ENCODE measurements at regions not wholly inside any gene's neighbourhood (a gene's known extent, or its start where the extent isn't known, plus 50 kb on each side); places are given as distances from the start of the nearest gene placed in this dataset.

GRCh38 chr5:42950456-42951292 is 89.4 kb downstream of the ANXA2R start:
- peaks cover 35% of the 10 kb centered on the region for H3K79me2 ChIP-seq (ENCODE audit: insufficient read depth, low read length)
- peaks cover 17% of the 10 kb centered on the region for H3K4me1 ChIP-seq (ENCODE audit: insufficient read depth, low read length)
- Mint-ChIP-seq H3K27ac (ENCODE audit: unreplicated experiment) (no peak overlapping the region), H3K4me1 (ENCODE audit: low read depth, unreplicated experiment) (no peaks in the 10 kb centered on the region), H3K36me3 (ENCODE audit: low read depth, unreplicated experiment) (peaks cover 4% of the 10 kb centered on the region), H3K4me3 (ENCODE audit: unreplicated experiment) (no peak overlapping the region), H3K9me3 (ENCODE audit: unreplicated experiment) (peaks cover 11% of the 10 kb centered on the region), H3K27me3 (ENCODE audit: low read depth, unreplicated experiment) (no peaks in the 10 kb centered on the region)
- peak; percentile 88 for FAIRE-seq
- peaks cover 8% of the 10 kb centered on the region for H4K20me1 ChIP-seq (ENCODE audit: insufficient read depth, low read length)
- H3K9ac ChIP-seq (ENCODE audit: low read length): peak overlapping the region; percentile 85
- H3K27ac ChIP-seq (ENCODE audit: low read depth, low read length): peak overlapping the region; percentile 95
- peak; percentile 100 for DNase-seq (ENCODE audit: low read depth)
- no peak for TF ChIP-seq EZH2 (IDR thresholded peaks at IDR 0.05; ENCODE audit: insufficient read depth, low read length)
- no peaks in the 10 kb centered on the region for H3K27me3 ChIP-seq (ENCODE audit: insufficient read depth, low read length)
- H3K9me3 ChIP-seq (ENCODE audit: insufficient read depth, low read depth, low read length): peaks cover 16% of the 10 kb centered on the region
- H2AFZ ChIP-seq (ENCODE audit: low read depth, low read length): peak overlapping the region; percentile 84
- H3K4me3 ChIP-seq (ENCODE audit: insufficient read depth, low read depth, low read length): peak overlapping the region; percentile 69
- H3K36me3 ChIP-seq (ENCODE audit: insufficient read depth, low read length): no peaks in the 10 kb centered on the region
- H3K4me2 ChIP-seq (ENCODE audit: low read length): peak overlapping the region; percentile 93

DNA sequence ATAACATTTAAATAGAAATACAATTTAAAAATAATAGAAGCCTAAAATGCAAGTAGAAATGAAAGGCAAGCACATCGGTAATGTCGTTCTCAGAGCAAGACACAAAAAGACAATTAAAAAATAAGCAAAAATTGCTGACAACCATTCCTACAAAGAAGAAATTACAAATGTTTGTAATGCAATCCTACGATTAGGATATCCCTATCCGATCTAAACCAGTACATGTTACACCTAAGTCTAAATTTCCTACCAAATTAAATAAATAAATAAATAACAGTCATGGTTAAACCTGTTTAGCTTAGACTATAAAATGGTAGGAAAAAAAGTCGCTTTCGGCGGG is 90.0 kb downstream of the ANXA2R start:
- H3K36me3 Mint-ChIP-seq (ENCODE audit: low read depth, unreplicated experiment): peaks cover 4% of the 10 kb centered on the region
- Histone ChIP-seq H3K36me3 (ENCODE audit: insufficient read depth, low read length) (no peaks in the 10 kb centered on the region), H4K20me1 (ENCODE audit: insufficient read depth, low read length) (peaks cover 8% of the 10 kb centered on the region), H3K4me1 (ENCODE audit: insufficient read depth, low read length) (peaks cover 21% of the 10 kb centered on the region), H3K9me3 (ENCODE audit: insufficient read depth, low read depth, low read length) (peaks cover 16% of the 10 kb centered on the region), H2AFZ (ENCODE audit: low read depth, low read length) (no peak overlapping the region), H3K27ac (ENCODE audit: low read depth, low read length) (peak overlapping the region; percentile 95), H3K9ac (ENCODE audit: low read length) (peak overlapping the region; percentile 85), H3K4me3 (ENCODE audit: insufficient read depth, low read depth, low read length) (peak overlapping the region; percentile 41), H3K27me3 (ENCODE audit: insufficient read depth, low read length) (no peaks in the 10 kb centered on the region), H3K4me2 (ENCODE audit: low read length) (peak overlapping the region; percentile 93), H3K79me2 (ENCODE audit: insufficient read depth, low read length) (peaks cover 35% of the 10 kb centered on the region)
- H3K27ac Mint-ChIP-seq (ENCODE audit: unreplicated experiment): no peak overlapping the region
- peaks cover 11% of the 10 kb centered on the region for H3K9me3 Mint-ChIP-seq (ENCODE audit: unreplicated experiment)
- H3K27me3 Mint-ChIP-seq (ENCODE audit: low read depth, unreplicated experiment): no peaks in the 10 kb centered on the region
- FAIRE-seq (no peak), DNase-seq (ENCODE audit: low read depth) (no peak)
- peaks cover 5% of the 10 kb centered on the region for H3K4me1 Mint-ChIP-seq (ENCODE audit: low read depth, unreplicated experiment)
- TF ChIP-seq CTCF (IDR thresholded peaks at IDR 0.05; ENCODE audit: insufficient read depth, low read depth, low read length) (no peak), EZH2 (IDR thresholded peaks at IDR 0.05; ENCODE audit: insufficient read depth, low read length) (no peak)
- no peak overlapping the region for H3K4me3 Mint-ChIP-seq (ENCODE audit: unreplicated experiment)

- no peak overlapping the region for H3K4me3 Mint-ChIP-seq (ENCODE audit: unreplicated experiment)
- DNase-seq (ENCODE audit: low read depth): peak; percentile 81
- peak overlapping the region; percentile 85 for H3K9ac ChIP-seq (ENCODE audit: low read length)
Measured at GRCh38 chr5:42949348-42950115, 90.6 kb downstream of the ANXA2R start.

More at GRCh38 chr5:42949348-42950115, 90.6 kb downstream of the ANXA2R start:
- Histone ChIP-seq H3K4me1 (ENCODE audit: insufficient read depth, low read length) (peaks cover 26% of the 10 kb centered on the region), H3K27ac (ENCODE audit: low read depth, low read length) (peak overlapping the region; percentile 95), H3K4me2 (ENCODE audit: low read length) (peak overlapping the region; percentile 93), H4K20me1 (ENCODE audit: insufficient read depth, low read length) (peaks cover 8% of the 10 kb centered on the region), H3K36me3 (ENCODE audit: insufficient read depth, low read length) (no peaks in the 10 kb centered on the region), H3K4me3 (ENCODE audit: insufficient read depth, low read depth, low read length) (peak overlapping the region; percentile 41), H3K79me2 (ENCODE audit: insufficient read depth, low read length) (peaks cover 35% of the 10 kb centered on the region), H2AFZ (ENCODE audit: low read depth, low read length) (peak overlapping the region; percentile 45), H3K9me3 (ENCODE audit: insufficient read depth, low read depth, low read length) (peaks cover 14% of the 10 kb centered on the region), H3K27me3 (ENCODE audit: insufficient read depth, low read length) (no peaks in the 10 kb centered on the region)
- Mint-ChIP-seq H3K36me3 (ENCODE audit: low read depth, unreplicated experiment) (peaks cover 4% of the 10 kb centered on the region), H3K9me3 (ENCODE audit: unreplicated experiment) (peaks cover 11% of the 10 kb centered on the region), H3K27ac (ENCODE audit: unreplicated experiment) (no peak overlapping the region), H3K27me3 (ENCODE audit: low read depth, unreplicated experiment) (no peaks in the 10 kb centered on the region), H3K4me1 (ENCODE audit: low read depth, unreplicated experiment) (peaks cover 8% of the 10 kb centered on the region)
- FAIRE-seq: no peak
- TF ChIP-seq EZH2 (IDR thresholded peaks at IDR 0.05; ENCODE audit: insufficient read depth, low read length): no peak
- TF ChIP-seq CTCF (IDR thresholded peaks at IDR 0.05; ENCODE audit: insufficient read depth, low read depth, low read length): peak; percentile 51
